IPS-18a (cell line): ENCODE measurements at regions not wholly inside any gene's neighbourhood (a gene's known extent, or its start where the extent isn't known, plus 50 kb on each side); places are given as distances from the start of the nearest gene placed in this dataset.
"Not testable (repeated sequence)": the region's sequence is repeated elsewhere in the genome, so short reads cannot be mapped to it uniquely, and the experiment has no call there.

Source experiments
- H3K27ac ChIP-seq: one replicate; pipeline ENCODE4 v1.5.1; 2013; ENCODE audit warnings: low read length
- H3K27me3 ChIP-seq: one replicate; pipeline ENCODE4 v1.6.1; 2013; ENCODE audit warnings: mild to moderate bottlenecking, low read length; ENCODE audit not compliant: control insufficient read depth, insufficient read depth
- H3K36me3 ChIP-seq: one replicate; pipeline ENCODE4 v1.6.1; 2013; ENCODE audit warnings: low read depth, low read length; ENCODE audit not compliant: control insufficient read depth
- H3K4me1 ChIP-seq: one replicate; pipeline ENCODE4 v1.6.1; 2013; ENCODE audit warnings: low read depth, low read length; ENCODE audit not compliant: control insufficient read depth
- H3K4me3 ChIP-seq: one replicate; pipeline ENCODE4 v1.5.1; 2013; ENCODE audit warnings: low read length
- H3K9ac ChIP-seq: one replicate; pipeline ENCODE4 v1.6.1; 2013; ENCODE audit warnings: mild to moderate bottlenecking, low read length, moderate library complexity
- H3K9me3 ChIP-seq: one replicate; pipeline ENCODE4 v1.6.1; 2013; ENCODE audit warnings: low read depth, low read length; ENCODE audit not compliant: control insufficient read depth

- no peaks in the 10 kb centered on the region for H3K27me3 ChIP-seq
- no peak overlapping the region for H3K9ac ChIP-seq
- no peak overlapping the region for H3K27ac ChIP-seq
- no peaks in the 10 kb centered on the region for H3K36me3 ChIP-seq
- no peaks in the 10 kb centered on the region for H3K4me1 ChIP-seq
- H3K4me3 ChIP-seq, result no peak overlapping the region
- H3K9me3 ChIP-seq, result no peaks in the 10 kb centered on the region
These were observed 209.1 kb downstream of the FSIP2 start for GRCh38 chr2:185947722-185948121.

- Histone ChIP-seq H3K27ac (no peak overlapping the region), H3K4me1 (no peaks in the 10 kb centered on the region), H3K4me3 (no peak overlapping the region), H3K9ac (no peak overlapping the region), H3K27me3 (no peaks in the 10 kb centered on the region), H3K9me3 (no peaks in the 10 kb centered on the region), H3K36me3 (no peaks in the 10 kb centered on the region)
These were observed 213.5 kb downstream of the FSIP2 start for GRCh38 chr2:185952100-185952499.

GRCh38 chr2:185954389-185954788 is 215.8 kb downstream of the FSIP2 start:
- no peaks in the 10 kb centered on the region for H3K27me3 ChIP-seq
- no peak overlapping the region for H3K9ac ChIP-seq
- no peaks in the 10 kb centered on the region for H3K9me3 ChIP-seq

GRCh38 chr2:185955050-185955449 is 216.4 kb downstream of the FSIP2 start:
- Histone ChIP-seq H3K27me3 (no peaks in the 10 kb centered on the region), H3K9ac (no peak overlapping the region), H3K36me3 (no peaks in the 10 kb centered on the region), H3K27ac (no peak overlapping the region), H3K4me1 (no peaks in the 10 kb centered on the region), H3K4me3 (no peak overlapping the region), H3K9me3 (peaks cover 4% of the 10 kb centered on the region)

More at GRCh38 chr2:185954389-185954788, 215.8 kb downstream of the FSIP2 start:
- H3K36me3 ChIP-seq, result no peaks in the 10 kb centered on the region
- no peaks in the 10 kb centered on the region for H3K4me1 ChIP-seq
- no peak overlapping the region for H3K27ac ChIP-seq
- no peak overlapping the region for H3K4me3 ChIP-seq

GRCh38 chr2:185967335-185967734 is 228.7 kb downstream of the FSIP2 start:
- Histone ChIP-seq H3K4me1 (no peaks in the 10 kb centered on the region), H3K27ac (no peak overlapping the region), H3K9me3 (no peaks in the 10 kb centered on the region), H3K4me3 (no peak overlapping the region), H3K36me3 (no peaks in the 10 kb centered on the region), H3K27me3 (no peaks in the 10 kb centered on the region), H3K9ac (no peak overlapping the region)

GRCh38 chr2:185970148-185970852 is 231.7 kb downstream of the FSIP2 start:
- H3K4me3 ChIP-seq, result no peak overlapping the region
- H3K27ac ChIP-seq, result no peak overlapping the region
- H3K4me1 ChIP-seq, result no peaks in the 10 kb centered on the region
- no peaks in the 10 kb centered on the region for H3K9me3 ChIP-seq
- no peak overlapping the region for H3K9ac ChIP-seq
- H3K36me3 ChIP-seq, result no peaks in the 10 kb centered on the region
- H3K27me3 ChIP-seq, result no peaks in the 10 kb centered on the region

- Histone ChIP-seq H3K9ac (no peak overlapping the region), H3K9me3 (no peaks in the 10 kb centered on the region), H3K27ac (no peak overlapping the region), H3K36me3 (no peaks in the 10 kb centered on the region), H3K27me3 (no peaks in the 10 kb centered on the region), H3K4me3 (no peak overlapping the region), H3K4me1 (no peaks in the 10 kb centered on the region)
These were observed 240.2 kb downstream of the FSIP2 start for GRCh38 chr2:185978634-185979407.

GRCh38 chr2:185979546-185980071 is 241.0 kb downstream of the FSIP2 start:
- no peaks in the 10 kb centered on the region for H3K36me3 ChIP-seq
- no peak overlapping the region for H3K9ac ChIP-seq

GRCh38 chr2:185980944-185981343 is 242.3 kb downstream of the FSIP2 start:
- Histone ChIP-seq H3K4me3 (no peak overlapping the region), H3K4me1 (no peaks in the 10 kb centered on the region)

More at GRCh38 chr2:185979546-185980071, 241.0 kb downstream of the FSIP2 start:
- Histone ChIP-seq H3K4me1 (no peaks in the 10 kb centered on the region), H3K4me3 (no peak overlapping the region), H3K27me3 (no peaks in the 10 kb centered on the region), H3K27ac (no peak overlapping the region), H3K9me3 (no peaks in the 10 kb centered on the region)

GRCh38 chr2:185984670-185985069 is 246.1 kb downstream of the FSIP2 start:
- no peaks in the 10 kb centered on the region for H3K36me3 ChIP-seq
- no peaks in the 10 kb centered on the region for H3K9me3 ChIP-seq
- no peak overlapping the region for H3K4me3 ChIP-seq
- no peak overlapping the region for H3K9ac ChIP-seq
- H3K4me1 ChIP-seq, result no peaks in the 10 kb centered on the region
- H3K27me3 ChIP-seq, result no peaks in the 10 kb centered on the region
- no peak overlapping the region for H3K27ac ChIP-seq

More at GRCh38 chr2:185980944-185981343, 242.3 kb downstream of the FSIP2 start:
- no peaks in the 10 kb centered on the region for H3K36me3 ChIP-seq
- H3K27ac ChIP-seq, result no peak overlapping the region
- H3K9ac ChIP-seq, result no peak overlapping the region
- no peaks in the 10 kb centered on the region for H3K27me3 ChIP-seq
- no peaks in the 10 kb centered on the region for H3K9me3 ChIP-seq

- H3K4me1 ChIP-seq, H3K9me3 ChIP-seq, H3K36me3 ChIP-seq, H3K27ac ChIP-seq, H3K9ac ChIP-seq, H3K4me3 ChIP-seq, H3K27me3 ChIP-seq: not testable (repeated sequence)
These were observed 250.3 kb downstream of the FSIP2 start for GRCh38 chr2:185988907-185989306.
